ENCODE measurements at regions not wholly inside any gene's neighbourhood (a gene's known extent, or its start where the extent isn't known, plus 50 kb on each side); places are given as distances from the start of the nearest gene placed in this dataset.

- no peak overlapping the region for H3K4me3 ChIP-seq (ENCODE audit: low read depth in 2 of 2, low read length in 1 of 2)
- no peak for DNase-seq
- no peak overlapping the region for H3K4me2 ChIP-seq
- ChIA-PET CTCF (interaction anchor here (1.2 to 1.6 kb wide), 2 partner anchors 10 to 34 kb away, joined by 3 to 5 read pairs; no protein-coding TSS in a partner anchor), POLR2A (no interaction called here)
- no peaks in the 10 kb centered on the region for H3K36me3 ChIP-seq (replicated peaks in 1 of 2; ENCODE audit: control insufficient read depth in 1 of 2, insufficient read depth in 2 of 2, low read length in 1 of 2)
- no peak overlapping the region for H3K9ac ChIP-seq
- H2AFZ ChIP-seq (ENCODE audit: low read depth) = no peak overlapping the region
- H3K79me2 ChIP-seq (ENCODE audit: insufficient read depth) = no peaks in the 10 kb centered on the region
- TF ChIP-seq TAF1 (IDR thresholded peaks at IDR 0.05; ENCODE audit: borderline replicate concordance, low read depth, low read length) (no peak), RAD21 (IDR thresholded peaks at IDR 0.05; ENCODE audit: low read length) (no peak), ZBTB33 (IDR thresholded peaks at IDR 0.05; ENCODE audit: borderline replicate concordance, low read depth) (no peak), NRF1 (IDR thresholded peaks at IDR 0.05; ENCODE audit: low read depth, low read length) (no peak), REST (IDR thresholded peaks at IDR 0.05; ENCODE audit: low read depth, low read length) (no peak), ELF1 (IDR thresholded peaks at IDR 0.05) (no peak), EZH2phosphoT487 (IDR thresholded peaks at IDR 0.05; ENCODE audit: borderline replicate concordance, low read depth) (no peak), TEAD4 (IDR thresholded peaks at IDR 0.05; ENCODE audit: borderline replicate concordance, insufficient read depth) (no peak), FOXM1 (IDR thresholded peaks at IDR 0.05; ENCODE audit: low read depth) (no peak), CTCF (IDR thresholded peaks at IDR 0.05) (no peak), SIN3A (IDR thresholded peaks at IDR 0.05; ENCODE audit: borderline replicate concordance, low read depth, low read length) (no peak), FOSL2 (IDR thresholded peaks at IDR 0.05; ENCODE audit: borderline replicate concordance, low read depth) (no peak), RFX5 (IDR thresholded peaks at IDR 0.05; ENCODE audit: low read length) (no peak), TCF12 (IDR thresholded peaks at IDR 0.05) (no peak), GABPA (IDR thresholded peaks at IDR 0.05; ENCODE audit: low read depth) (no peak), POLR2AphosphoS5 (IDR thresholded peaks at IDR 0.05; ENCODE audit: low read depth, low read length) (no peak)
- no peak overlapping the region for H3K27ac ChIP-seq (ENCODE audit: low read depth in 2 of 2, low read length in 1 of 2)
- no peaks in the 10 kb centered on the region for H3K27me3 ChIP-seq (ENCODE audit: insufficient read depth)
- WGBS (ENCODE audit: low lambda C conversion rate) = 41% methylated on average over 4 of the region's 4 CpGs
- no peaks in the 10 kb centered on the region for H3F3A ChIP-seq (replicated peaks; ENCODE audit: insufficient read depth)
- no peaks in the 10 kb centered on the region for H3K9me2 ChIP-seq
- H3K9me3 ChIP-seq = no peaks in the 10 kb centered on the region
- no peaks in the 10 kb centered on the region for H3K4me1 ChIP-seq (ENCODE audit: control insufficient read depth in 1 of 2, insufficient read depth in 2 of 2, low read depth in 1 of 2, low read length in 1 of 2)
- H4K20me1 ChIP-seq (ENCODE audit: insufficient read depth) = no peaks in the 10 kb centered on the region
Observed at GRCh38 chr6:15894973-15895725, 232.3 kb upstream of the DTNBP1 start.
